Hematopoietic multipotent progenitor cell treated with erythropoietin and hydrocortisone succinate and interleukin-3 and kit ligand, for 17 days (in vitro differentiated cells): ENCODE measurements at regions not wholly inside any gene's neighbourhood (a gene's known extent, or its start where the extent isn't known, plus 50 kb on each side); places are given as distances from the start of the nearest gene placed in this dataset.

Experiments used
- DNase-seq: peaks from one replicate; pipeline ENCODE4 v3.0.0-alpha.2; 2015; ENCODE audit warnings: low spot score

GRCh38 chr6:153218184-153218792 lies 87.2 kb upstream of the RGS17 start:
- DNase-seq, result no peak

GRCh38 chr6:153216789-153217188 lies 85.7 kb upstream of the RGS17 start:
- DNase-seq, result no peak

- no peak for DNase-seq
Measured at GRCh38 chr6:153215242-153215641, 84.2 kb upstream of the RGS17 start.

GRCh38 chr6:153214436-153214835 lies 83.4 kb upstream of the RGS17 start:
- no peak for DNase-seq

- DNase-seq, result no peak
Measured at GRCh38 chr6:153210083-153210482, 79.0 kb upstream of the RGS17 start.

GRCh38 chr6:153208706-153209105 lies 77.6 kb upstream of the RGS17 start:
- DNase-seq, result no peak

- no peak for DNase-seq
Measured at GRCh38 chr6:153207617-153208016, 76.5 kb upstream of the RGS17 start.

GRCh38 chr6:153207006-153207405 lies 75.9 kb upstream of the RGS17 start:
- no peak for DNase-seq

- DNase-seq, result no peak
Measured at GRCh38 chr6:153192943-153193885, 62.1 kb upstream of the RGS17 start.

GRCh38 chr6:153183925-153184324 lies 52.8 kb upstream of the RGS17 start:
- DNase-seq, result no peak
